ENCODE measurements at regions not wholly inside any gene's neighbourhood (a gene's known extent, or its start where the extent isn't known, plus 50 kb on each side); places are given as distances from the start of the nearest gene placed in this dataset.

DNA sequence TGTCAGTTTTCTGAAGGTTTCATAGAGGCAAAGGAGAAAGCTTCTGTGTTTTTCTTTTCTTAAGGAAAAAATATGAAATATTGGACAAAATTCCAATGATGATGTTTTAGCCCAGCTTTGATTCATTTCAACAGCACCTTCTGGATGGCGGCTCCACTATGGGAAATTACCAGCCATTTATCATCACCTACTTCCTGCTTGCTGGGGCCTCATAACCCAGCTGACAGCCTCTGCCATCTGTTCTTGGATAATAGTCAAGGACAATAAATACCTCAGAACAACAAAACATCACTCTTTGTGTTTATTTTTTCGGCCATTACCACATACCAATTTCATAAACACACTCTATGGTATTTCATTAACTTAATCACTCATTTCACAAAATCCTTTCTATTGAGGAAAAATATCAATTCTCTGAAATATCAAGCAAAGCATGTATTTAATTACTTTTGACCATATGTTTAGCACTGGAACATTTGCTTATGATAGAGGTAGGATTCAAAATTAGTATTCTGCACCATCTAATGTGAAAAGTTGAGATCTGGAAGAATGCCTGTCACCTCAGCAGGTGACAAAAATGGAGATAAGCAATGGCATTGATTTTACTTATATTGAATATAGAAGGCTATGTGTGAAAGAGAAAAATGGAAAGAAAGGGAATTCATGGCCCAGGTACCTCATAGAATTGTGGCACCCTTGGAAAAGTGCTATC is 629.7 kb downstream of the LIG4 start:
- TF ChIP-seq, protein P1, sequence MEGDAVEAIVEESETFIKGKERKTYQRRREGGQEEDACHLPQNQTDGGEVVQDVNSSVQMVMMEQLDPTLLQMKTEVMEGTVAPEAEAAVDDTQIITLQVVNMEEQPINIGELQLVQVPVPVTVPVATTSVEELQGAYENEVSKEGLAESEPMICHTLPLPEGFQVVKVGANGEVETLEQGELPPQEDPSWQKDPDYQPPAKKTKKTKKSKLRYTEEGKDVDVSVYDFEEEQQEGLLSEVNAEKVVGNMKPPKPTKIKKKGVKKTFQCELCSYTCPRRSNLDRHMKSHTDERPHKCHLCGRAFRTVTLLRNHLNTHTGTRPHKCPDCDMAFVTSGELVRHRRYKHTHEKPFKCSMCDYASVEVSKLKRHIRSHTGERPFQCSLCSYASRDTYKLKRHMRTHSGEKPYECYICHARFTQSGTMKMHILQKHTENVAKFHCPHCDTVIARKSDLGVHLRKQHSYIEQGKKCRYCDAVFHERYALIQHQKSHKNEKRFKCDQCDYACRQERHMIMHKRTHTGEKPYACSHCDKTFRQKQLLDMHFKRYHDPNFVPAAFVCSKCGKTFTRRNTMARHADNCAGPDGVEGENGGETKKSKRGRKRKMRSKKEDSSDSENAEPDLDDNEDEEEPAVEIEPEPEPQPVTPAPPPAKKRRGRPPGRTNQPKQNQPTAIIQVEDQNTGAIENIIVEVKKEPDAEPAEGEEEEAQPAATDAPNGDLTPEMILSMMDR (IDR thresholded peaks at IDR 0.05; ENCODE audit: poor library complexity, severe bottlenecking): no peak
- no peak for TF ChIP-seq EZH2 (IDR thresholded peaks at IDR 0.05; ENCODE audit: borderline replicate concordance, insufficient read depth, low read length, poor library complexity, severe bottlenecking)
- TF ChIP-seq, protein P2, sequence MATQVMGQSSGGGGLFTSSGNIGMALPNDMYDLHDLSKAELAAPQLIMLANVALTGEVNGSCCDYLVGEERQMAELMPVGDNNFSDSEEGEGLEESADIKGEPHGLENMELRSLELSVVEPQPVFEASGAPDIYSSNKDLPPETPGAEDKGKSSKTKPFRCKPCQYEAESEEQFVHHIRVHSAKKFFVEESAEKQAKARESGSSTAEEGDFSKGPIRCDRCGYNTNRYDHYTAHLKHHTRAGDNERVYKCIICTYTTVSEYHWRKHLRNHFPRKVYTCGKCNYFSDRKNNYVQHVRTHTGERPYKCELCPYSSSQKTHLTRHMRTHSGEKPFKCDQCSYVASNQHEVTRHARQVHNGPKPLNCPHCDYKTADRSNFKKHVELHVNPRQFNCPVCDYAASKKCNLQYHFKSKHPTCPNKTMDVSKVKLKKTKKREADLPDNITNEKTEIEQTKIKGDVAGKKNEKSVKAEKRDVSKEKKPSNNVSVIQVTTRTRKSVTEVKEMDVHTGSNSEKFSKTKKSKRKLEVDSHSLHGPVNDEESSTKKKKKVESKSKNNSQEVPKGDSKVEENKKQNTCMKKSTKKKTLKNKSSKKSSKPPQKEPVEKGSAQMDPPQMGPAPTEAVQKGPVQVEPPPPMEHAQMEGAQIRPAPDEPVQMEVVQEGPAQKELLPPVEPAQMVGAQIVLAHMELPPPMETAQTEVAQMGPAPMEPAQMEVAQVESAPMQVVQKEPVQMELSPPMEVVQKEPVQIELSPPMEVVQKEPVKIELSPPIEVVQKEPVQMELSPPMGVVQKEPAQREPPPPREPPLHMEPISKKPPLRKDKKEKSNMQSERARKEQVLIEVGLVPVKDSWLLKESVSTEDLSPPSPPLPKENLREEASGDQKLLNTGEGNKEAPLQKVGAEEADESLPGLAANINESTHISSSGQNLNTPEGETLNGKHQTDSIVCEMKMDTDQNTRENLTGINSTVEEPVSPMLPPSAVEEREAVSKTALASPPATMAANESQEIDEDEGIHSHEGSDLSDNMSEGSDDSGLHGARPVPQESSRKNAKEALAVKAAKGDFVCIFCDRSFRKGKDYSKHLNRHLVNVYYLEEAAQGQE (IDR thresholded peaks at IDR 0.05; ENCODE audit: borderline replicate concordance): no peak
- no peak for TF ChIP-seq EP300 (conservative IDR thresholded peaks at IDR 0.05; ENCODE audit: poor library complexity, severe bottlenecking)
- TF ChIP-seq TAF1 (IDR thresholded peaks at IDR 0.05; ENCODE audit: low read depth): no peak
- TF ChIP-seq POLR2AphosphoS5 (IDR thresholded peaks at IDR 0.05): no peak
- no peak for TF ChIP-seq SMC3 (conservative IDR thresholded peaks at IDR 0.05; ENCODE audit: poor library complexity)

Data from neural cell (in vitro differentiated cells).